Nucleus accumbens (tissue), 56 donors: ENCODE measurements at regions not wholly inside any gene's neighbourhood (a gene's known extent, or its start where the extent isn't known, plus 50 kb on each side); places are given as distances from the start of the nearest gene placed in this dataset.
A peak's percentile ranks its signal among the peaks of the same experiment; 100 is the strongest.

ENCODE experiments used
- DNase-seq, 56 donors: peaks; one replicate each; lab custom pipeline; 2025; lab: John Stamatoyannopoulos, UW

- no peak for DNase-seq
These were observed 188.4 kb downstream of the SH3BP4 start for GRCh38 chr2:235139956-235140800.

- no peak for DNase-seq
These were observed 188.9 kb downstream of the SH3BP4 start for GRCh38 chr2:235140801-235141081.

- DNase-seq = no peak
These were observed 189.8 kb downstream of the SH3BP4 start for GRCh38 chr2:235141411-235142128.

- no peak for DNase-seq
These were observed 190.8 kb downstream of the SH3BP4 start for GRCh38 chr2:235142601-235143000.

GRCh38 chr2:235143789-235144188, 192.0 kb downstream of the SH3BP4 start:
- DNase-seq = no peak

- DNase-seq = no peak
These were observed 192.5 kb downstream of the SH3BP4 start for GRCh38 chr2:235144291-235144690.

GRCh38 chr2:235146206-235146605, 194.4 kb downstream of the SH3BP4 start:
- DNase-seq = no peak

GRCh38 chr2:235146871-235147565, 195.2 kb downstream of the SH3BP4 start:
- no peak for DNase-seq

GRCh38 chr2:235148201-235149170, 196.7 kb downstream of the SH3BP4 start:
- DNase-seq = peak in 3 of 56 donors; percentile 35 to 58 (median 36)

- DNase-seq = peak in 45 of 56 donors; percentile 9 to 86 (median 58)
These were observed 197.4 kb downstream of the SH3BP4 start for GRCh38 chr2:235149240-235149659.

- DNase-seq = peak in 1 of 56 donors; percentile 43
These were observed 197.9 kb downstream of the SH3BP4 start for GRCh38 chr2:235149736-235150135.

GRCh38 chr2:235151152-235151551, 199.3 kb downstream of the SH3BP4 start:
- no peak for DNase-seq

- no peak for DNase-seq
These were observed 203.3 kb downstream of the SH3BP4 start for GRCh38 chr2:235155163-235155562.

GRCh38 chr2:235156055-235156454, 204.2 kb downstream of the SH3BP4 start:
- no peak for DNase-seq

- DNase-seq = no peak
These were observed 206.1 kb downstream of the SH3BP4 start for GRCh38 chr2:235157746-235158482.

GRCh38 chr2:235160281-235160810, 208.5 kb downstream of the SH3BP4 start:
- no peak for DNase-seq

GRCh38 chr2:235161565-235161964, 209.7 kb downstream of the SH3BP4 start:
- DNase-seq = no peak

GRCh38 chr2:235162082-235162836, 210.4 kb downstream of the SH3BP4 start:
- DNase-seq = no peak

- DNase-seq = no peak
These were observed 211.0 kb downstream of the SH3BP4 start for GRCh38 chr2:235162837-235163197.
